Head of caudate nucleus (tissue), 42 donors: ENCODE measurements at regions not wholly inside any gene's neighbourhood (a gene's known extent, or its start where the extent isn't known, plus 50 kb on each side); places are given as distances from the start of the nearest gene placed in this dataset.

ENCODE experiments used
- DNase-seq, 42 donors: peaks; one replicate each; pipeline versions ENCODE4 v3.0.0 to v3.0.0-alpha.2; 2020 to 2021; ENCODE audit warnings: mixed read lengths in 7 of 42
- intact Hi-C: fragments of 100-400 bp; cut with DNase I; formaldehyde crosslinking; loops from one replicate; pipeline ENCODE4 v1.15.0; 2022

GRCh38 chrX:88355252-88355651, 391.8 kb upstream of the CPXCR1 start:
- intact Hi-C loops = no loop called here
- no peak for DNase-seq

- DNase-seq = no peak
- intact Hi-C loops = no loop called here
Observed at GRCh38 chrX:88366314-88366713, 380.7 kb upstream of the CPXCR1 start.

DNA sequence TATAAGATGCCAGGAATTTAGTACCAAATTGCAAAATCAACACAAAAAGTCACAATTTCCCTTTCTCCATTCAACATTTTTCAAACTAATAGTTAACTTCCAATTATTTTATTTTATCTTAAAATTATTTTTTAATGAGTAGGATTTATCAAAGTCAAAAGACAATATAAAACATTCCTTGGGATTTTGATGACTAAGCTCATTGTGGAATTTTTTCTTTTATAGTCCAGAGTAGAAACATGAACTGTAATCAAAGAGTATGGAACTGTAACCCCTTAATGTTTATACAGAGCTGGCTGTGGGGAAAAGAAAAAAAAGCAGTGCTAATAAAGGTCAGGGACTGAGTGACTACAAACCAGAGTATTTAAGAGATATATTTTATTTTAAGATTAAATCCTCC, 368.6 kb upstream of the CPXCR1 start:
- intact Hi-C loops = no loop called here
- DNase-seq = no peak

DNA sequence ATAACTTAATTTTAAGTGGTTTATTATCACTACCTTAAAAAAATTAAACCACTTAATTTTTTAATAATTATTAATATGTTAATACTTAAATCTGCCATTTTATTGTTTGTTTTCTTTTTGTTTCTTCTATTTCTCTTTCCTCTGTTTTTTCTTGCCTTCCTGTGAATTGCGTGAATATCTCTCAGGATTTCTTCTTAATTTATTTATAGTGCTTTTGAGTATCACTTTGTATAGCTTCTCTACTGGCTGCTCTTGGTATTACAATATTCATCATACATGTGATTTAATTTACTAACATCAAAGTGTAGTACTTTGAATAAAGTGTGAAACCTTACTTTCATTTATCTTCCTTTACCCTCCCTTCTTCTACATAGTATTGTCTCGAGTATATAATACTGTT, 349.5 kb upstream of the CPXCR1 start:
- intact Hi-C loops = no loop called here

GRCh38 chrX:88416002-88416401, 331.0 kb upstream of the CPXCR1 start:
- intact Hi-C loops = no loop called here

More for the DNA sequence above, 349.5 kb upstream of the CPXCR1 start:
- no peak for DNase-seq

DNA sequence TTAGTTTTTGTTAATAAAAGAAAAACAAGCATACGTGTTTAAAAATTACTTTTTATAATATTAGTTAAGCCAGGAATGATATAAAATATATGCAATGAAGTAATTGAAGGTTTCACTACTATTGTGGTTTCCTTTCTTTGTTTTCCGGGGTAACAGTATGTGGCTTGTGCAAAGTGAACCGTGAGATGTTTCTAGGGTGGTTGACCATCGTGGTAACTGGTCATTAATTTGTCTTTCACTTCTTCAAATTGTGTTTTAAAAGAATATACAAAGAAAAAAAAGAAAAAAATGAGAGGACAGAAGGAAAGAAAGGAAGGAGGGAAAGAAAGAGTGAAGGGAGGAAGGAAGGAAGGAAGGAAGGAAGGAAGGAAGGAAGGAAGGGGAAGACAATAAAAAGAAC, 330.1 kb upstream of the CPXCR1 start:
- intact Hi-C loops = no loop called here
- DNase-seq = no peak

More at GRCh38 chrX:88416002-88416401, 331.0 kb upstream of the CPXCR1 start:
- DNase-seq = no peak

- intact Hi-C loops = no loop called here
- no peak for DNase-seq
Observed at GRCh38 chrX:88424071-88424470, 323.0 kb upstream of the CPXCR1 start.

- DNase-seq = no peak
- intact Hi-C loops = no loop called here
Observed at GRCh38 chrX:88424541-88424940, 322.5 kb upstream of the CPXCR1 start.

DNA sequence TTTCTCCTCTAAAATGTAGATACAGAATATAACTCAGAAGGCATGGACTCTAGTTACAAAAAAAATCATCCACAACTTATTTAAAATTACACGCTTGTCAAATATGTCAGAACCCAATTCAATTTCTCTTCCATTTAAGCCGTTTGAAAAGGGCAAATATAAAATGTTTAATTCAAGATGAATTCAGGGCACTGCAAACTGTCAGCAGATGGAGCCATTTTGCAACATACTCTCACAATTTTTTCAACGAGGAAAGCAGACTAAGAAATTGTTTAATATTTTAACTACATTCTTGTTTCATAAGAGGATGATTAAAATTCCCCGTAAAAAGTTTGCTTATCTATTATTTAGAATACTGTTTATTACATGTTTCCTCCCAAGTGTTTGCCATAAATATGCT, 321.3 kb upstream of the CPXCR1 start:
- intact Hi-C loops = loop anchor here (5.0 kb wide), 1 partner anchor 187 kb away; no protein-coding TSS in a partner anchor
- DNase-seq = peak in 13 of 42 donors; percentile 1 to 44 (median 18)

DNA sequence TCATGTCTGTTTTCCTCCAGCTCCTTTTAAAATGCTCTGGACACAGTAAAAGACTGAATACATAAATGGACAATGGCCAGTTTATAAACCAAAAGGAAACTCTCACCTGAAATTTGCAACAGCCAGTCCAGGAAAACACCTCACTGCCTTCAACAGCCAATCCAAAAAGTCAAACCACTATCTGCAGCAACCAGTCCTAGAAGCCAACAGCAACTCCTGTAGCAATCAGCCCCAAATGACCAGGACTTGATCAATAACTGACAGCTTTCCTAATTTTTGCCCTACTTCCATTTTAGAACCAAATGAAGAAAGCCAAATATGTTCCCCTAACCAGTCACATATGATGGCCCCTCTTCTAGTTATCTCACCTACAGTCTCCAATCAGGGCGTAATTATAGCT, 309.5 kb upstream of the CPXCR1 start:
- intact Hi-C loops = no loop called here
- no peak for DNase-seq

- intact Hi-C loops = no loop called here
- DNase-seq = no peak
Observed at GRCh38 chrX:88438209-88438608, 308.8 kb upstream of the CPXCR1 start.

GRCh38 chrX:88439935-88440334, 307.1 kb upstream of the CPXCR1 start:
- intact Hi-C loops = no loop called here
- DNase-seq = no peak
